ENCODE measurements at regions not wholly inside any gene's neighbourhood (a gene's known extent, or its start where the extent isn't known, plus 50 kb on each side); places are given as distances from the start of the nearest gene placed in this dataset.
"Not testable (repeated sequence)": the region's sequence is repeated elsewhere in the genome, so short reads cannot be mapped to it uniquely, and the experiment has no call there.

- 80% methylated on average over 9 of the region's 9 CpGs for WGBS
- H3K9me3 ChIP-seq (ENCODE audit: control insufficient read depth in 4 of 4, low read length in 3 of 4), result no peaks in the 10 kb centered on the region
These were observed 226.1 kb upstream of the SHH start for GRCh38 chr7:156038345-156038744.

GRCh38 chr7:156036153-156036552 lies 223.9 kb upstream of the SHH start:
- Histone ChIP-seq H3K4me3 (ENCODE audit: low read depth in 1 of 3, low read length in 3 of 3) (no peak overlapping the region), H3K27ac (ENCODE audit: low read depth in 1 of 2, low read length in 2 of 2) (no peak overlapping the region), H3K9me3 (ENCODE audit: control insufficient read depth in 4 of 4, low read length in 3 of 4) (peaks cover 0 to 2% (median 0%) of the 10 kb centered on the region in 4 donors), H3K4me1 (ENCODE audit: control insufficient read depth in 4 of 4, insufficient read depth in 4 of 4, low read length in 3 of 4) (no peaks in the 10 kb centered on the region), H3K9ac (ENCODE audit: low read depth in 1 of 2, low read length in 2 of 2) (no peak overlapping the region), H3K36me3 (ENCODE audit: control insufficient read depth in 4 of 4, insufficient read depth in 3 of 4, low read depth in 1 of 4, low read length in 3 of 4) (no peaks in the 10 kb centered on the region), H3K27me3 (ENCODE audit: control insufficient read depth in 4 of 4, insufficient read depth in 4 of 4, low read length in 3 of 4) (no peaks in the 10 kb centered on the region)
- TF ChIP-seq HNF4G (IDR thresholded peaks at IDR 0.05) (no peak), FOXA1 (IDR thresholded peaks at IDR 0.05) (no peak), EGR1 (IDR thresholded peaks at IDR 0.05; ENCODE audit: low read depth in 2 of 2) (no peak), ATF3 (IDR thresholded peaks at IDR 0.05) (no peak), ZBTB33 (IDR thresholded peaks at IDR 0.05) (no peak), GABPA (IDR thresholded peaks at IDR 0.05 in 1 of 2, conservative IDR thresholded peaks at IDR 0.05 in 1 of 2) (no peak), FOXA2 (IDR thresholded peaks at IDR 0.05) (no peak), MAX (IDR thresholded peaks at IDR 0.05) (no peak), RAD21 (IDR thresholded peaks at IDR 0.05) (no peak)
- 54% methylated on average over 3 of the region's 3 CpGs for WGBS
- DNase-seq (ENCODE audit: low spot score), result no peak

More at GRCh38 chr7:156038345-156038744, 226.1 kb upstream of the SHH start:
- no peaks in the 10 kb centered on the region for H3K27me3 ChIP-seq (ENCODE audit: control insufficient read depth in 4 of 4, insufficient read depth in 4 of 4, low read length in 3 of 4)
- H3K9ac ChIP-seq (ENCODE audit: low read depth in 1 of 2, low read length in 2 of 2), result no peak overlapping the region
- H3K36me3 ChIP-seq (ENCODE audit: control insufficient read depth in 4 of 4, insufficient read depth in 3 of 4, low read depth in 1 of 4, low read length in 3 of 4), result no peaks in the 10 kb centered on the region
- no peak for DNase-seq (ENCODE audit: low spot score)
- no peak overlapping the region for H3K27ac ChIP-seq (ENCODE audit: low read depth in 1 of 2, low read length in 2 of 2)
- no peak overlapping the region for H3K4me3 ChIP-seq (ENCODE audit: low read depth in 1 of 3, low read length in 3 of 3)
- H3K4me1 ChIP-seq (ENCODE audit: control insufficient read depth in 4 of 4, insufficient read depth in 4 of 4, low read length in 3 of 4), result no peaks in the 10 kb centered on the region
- TF ChIP-seq JUND (IDR thresholded peaks at IDR 0.05) (no peak), FOXA2 (IDR thresholded peaks at IDR 0.05) (no peak), RAD21 (IDR thresholded peaks at IDR 0.05) (no peak)

GRCh38 chr7:156035387-156035786 lies 223.1 kb upstream of the SHH start:
- not testable (repeated sequence) for H3K27me3 ChIP-seq (ENCODE audit: control insufficient read depth in 4 of 4, insufficient read depth in 4 of 4, low read length in 3 of 4); DNase-seq (ENCODE audit: low spot score); H3K27ac ChIP-seq (ENCODE audit: low read depth in 1 of 2, low read length in 2 of 2); H3K9me3 ChIP-seq (ENCODE audit: control insufficient read depth in 4 of 4, low read length in 3 of 4); H3K9ac ChIP-seq (ENCODE audit: low read depth in 1 of 2, low read length in 2 of 2); H3K4me3 ChIP-seq (ENCODE audit: low read depth in 1 of 3, low read length in 3 of 3); H3K36me3 ChIP-seq (ENCODE audit: control insufficient read depth in 4 of 4, insufficient read depth in 3 of 4, low read depth in 1 of 4, low read length in 3 of 4); H3K4me1 ChIP-seq (ENCODE audit: control insufficient read depth in 4 of 4, insufficient read depth in 4 of 4, low read length in 3 of 4)
- 93% methylated on average over 19 of the region's 19 CpGs for WGBS

- Histone ChIP-seq H3K9me3 (ENCODE audit: control insufficient read depth in 4 of 4, low read length in 3 of 4) (peaks cover 0 to 2% (median 0%) of the 10 kb centered on the region in 4 donors), H3K27me3 (ENCODE audit: control insufficient read depth in 4 of 4, insufficient read depth in 4 of 4, low read length in 3 of 4) (no peaks in the 10 kb centered on the region), H3K36me3 (ENCODE audit: control insufficient read depth in 4 of 4, insufficient read depth in 3 of 4, low read depth in 1 of 4, low read length in 3 of 4) (no peaks in the 10 kb centered on the region), H3K4me3 (ENCODE audit: low read depth in 1 of 3, low read length in 3 of 3) (no peak overlapping the region), H3K9ac (ENCODE audit: low read depth in 1 of 2, low read length in 2 of 2) (no peak overlapping the region), H3K4me1 (ENCODE audit: control insufficient read depth in 4 of 4, insufficient read depth in 4 of 4, low read length in 3 of 4) (no peaks in the 10 kb centered on the region), H3K27ac (ENCODE audit: low read depth in 1 of 2, low read length in 2 of 2) (no peak overlapping the region)
- TF ChIP-seq RAD21 (IDR thresholded peaks at IDR 0.05) (no peak), FOXA1 (IDR thresholded peaks at IDR 0.05) (no peak), FOXA2 (IDR thresholded peaks at IDR 0.05) (no peak), GABPA (IDR thresholded peaks at IDR 0.05 in 1 of 2, conservative IDR thresholded peaks at IDR 0.05 in 1 of 2) (no peak), HNF4G (IDR thresholded peaks at IDR 0.05) (no peak)
- DNase-seq (ENCODE audit: low spot score), result no peak
- WGBS, result 49% methylated on average over 3 of the region's 3 CpGs
These were observed 222.1 kb upstream of the SHH start for GRCh38 chr7:156034397-156034796.
